ENCODE measurements at regions not wholly inside any gene's neighbourhood (a gene's known extent, or its start where the extent isn't known, plus 50 kb on each side); places are given as distances from the start of the nearest gene placed in this dataset.

- no peak overlapping the region for H3K4me2 ChIP-seq
- H3K9me2 ChIP-seq (replicated peaks; ENCODE audit: insufficient read depth), result no peaks in the 10 kb centered on the region
- TF ChIP-seq CTCF (IDR thresholded peaks at IDR 0.05; ENCODE audit: poor library complexity) (no peak), EZH2phosphoT487 (IDR thresholded peaks at IDR 0.05; ENCODE audit: low read depth, severe bottlenecking, unreplicated experiment) (no peak), EZH2 (IDR thresholded peaks at IDR 0.05; ENCODE audit: borderline replicate concordance) (no peak)
- H3K4me3 ChIP-seq, result no peak overlapping the region
- H4K20me1 ChIP-seq (ENCODE audit: insufficient read depth, poor library complexity, severe bottlenecking), result no peaks in the 10 kb centered on the region
- no peak overlapping the region for H2AFZ ChIP-seq
- H3K79me2 ChIP-seq, result no peaks in the 10 kb centered on the region
- no peak for DNase-seq (ENCODE audit: low spot score)
- H3K36me3 ChIP-seq (replicated peaks; ENCODE audit: insufficient read depth, low read depth), result no peaks in the 10 kb centered on the region
- H3K27ac ChIP-seq, result no peak overlapping the region
- H3K27me3 ChIP-seq, result no peaks in the 10 kb centered on the region
- no peaks in the 10 kb centered on the region for H3K4me1 ChIP-seq (ENCODE audit: insufficient read depth)
- H3K9me3 ChIP-seq (ENCODE audit: low read depth), result no peaks in the 10 kb centered on the region
- 95% methylated on average over 1 of the region's 1 CpG for WGBS (ENCODE audit: low lambda C conversion rate, missing lambda C conversion rate)
Observed at GRCh38 chr13:105070452-105070851, 1465.0 kb downstream of the EFNB2 start.

GRCh38 chr13:105069106-105069505, 1466.4 kb downstream of the EFNB2 start:
- H3K27ac ChIP-seq, result no peak overlapping the region
- TF ChIP-seq CTCF (IDR thresholded peaks at IDR 0.05; ENCODE audit: poor library complexity), result no peak
- no peak for TF ChIP-seq EZH2phosphoT487 (IDR thresholded peaks at IDR 0.05; ENCODE audit: low read depth, severe bottlenecking, unreplicated experiment)
- TF ChIP-seq EZH2 (IDR thresholded peaks at IDR 0.05; ENCODE audit: borderline replicate concordance), result no peak
- no peak overlapping the region for H3K4me3 ChIP-seq
- H3K9me2 ChIP-seq (replicated peaks; ENCODE audit: insufficient read depth), result no peaks in the 10 kb centered on the region
- H3K4me2 ChIP-seq, result no peak overlapping the region
- no peaks in the 10 kb centered on the region for H3K4me1 ChIP-seq (ENCODE audit: insufficient read depth)
- H2AFZ ChIP-seq, result no peak overlapping the region
- no peaks in the 10 kb centered on the region for H3K27me3 ChIP-seq
- H3K9me3 ChIP-seq (ENCODE audit: low read depth), result no peaks in the 10 kb centered on the region
- no peak for DNase-seq (ENCODE audit: low spot score)
- H3K36me3 ChIP-seq (replicated peaks; ENCODE audit: insufficient read depth, low read depth), result no peaks in the 10 kb centered on the region
- H4K20me1 ChIP-seq (ENCODE audit: insufficient read depth, poor library complexity, severe bottlenecking), result no peaks in the 10 kb centered on the region
- H3K79me2 ChIP-seq, result no peaks in the 10 kb centered on the region

- Histone ChIP-seq H3K4me3 (no peak overlapping the region), H2AFZ (no peak overlapping the region), H3K79me2 (no peaks in the 10 kb centered on the region), H3K4me1 (ENCODE audit: insufficient read depth) (no peaks in the 10 kb centered on the region), H3K27ac (no peak overlapping the region), H3K4me2 (no peak overlapping the region), H3K9me2 (replicated peaks; ENCODE audit: insufficient read depth) (no peaks in the 10 kb centered on the region), H3K27me3 (no peaks in the 10 kb centered on the region), H3K36me3 (replicated peaks; ENCODE audit: insufficient read depth, low read depth) (no peaks in the 10 kb centered on the region), H3K9me3 (ENCODE audit: low read depth) (no peaks in the 10 kb centered on the region), H4K20me1 (ENCODE audit: insufficient read depth, poor library complexity, severe bottlenecking) (no peaks in the 10 kb centered on the region)
- 90% methylated on average over 5 of the region's 5 CpGs for WGBS (ENCODE audit: low lambda C conversion rate, missing lambda C conversion rate)
- TF ChIP-seq EZH2 (IDR thresholded peaks at IDR 0.05; ENCODE audit: borderline replicate concordance) (no peak), CTCF (IDR thresholded peaks at IDR 0.05; ENCODE audit: poor library complexity) (no peak), EZH2phosphoT487 (IDR thresholded peaks at IDR 0.05; ENCODE audit: low read depth, severe bottlenecking, unreplicated experiment) (no peak)
- no peak for DNase-seq (ENCODE audit: low spot score)
Observed at GRCh38 chr13:105063676-105064075, 1471.8 kb downstream of the EFNB2 start.

GRCh38 chr13:105059786-105060185, 1475.7 kb downstream of the EFNB2 start:
- Histone ChIP-seq H3K27ac (no peak overlapping the region), H3K4me2 (no peak overlapping the region), H3K4me3 (no peak overlapping the region), H3K9me2 (replicated peaks; ENCODE audit: insufficient read depth) (no peaks in the 10 kb centered on the region), H2AFZ (no peak overlapping the region), H3K4me1 (ENCODE audit: insufficient read depth) (no peaks in the 10 kb centered on the region), H3K79me2 (no peaks in the 10 kb centered on the region), H4K20me1 (ENCODE audit: insufficient read depth, poor library complexity, severe bottlenecking) (no peaks in the 10 kb centered on the region), H3K9me3 (ENCODE audit: low read depth) (no peaks in the 10 kb centered on the region), H3K27me3 (no peaks in the 10 kb centered on the region), H3K36me3 (replicated peaks; ENCODE audit: insufficient read depth, low read depth) (no peaks in the 10 kb centered on the region)
- DNase-seq (ENCODE audit: low spot score), result no peak
- TF ChIP-seq EZH2phosphoT487 (IDR thresholded peaks at IDR 0.05; ENCODE audit: low read depth, severe bottlenecking, unreplicated experiment), result no peak
- TF ChIP-seq EZH2 (IDR thresholded peaks at IDR 0.05; ENCODE audit: borderline replicate concordance), result no peak
- no peak for TF ChIP-seq CTCF (IDR thresholded peaks at IDR 0.05; ENCODE audit: poor library complexity)
- WGBS (ENCODE audit: low lambda C conversion rate, missing lambda C conversion rate), result 83% methylated on average over 7 of the region's 7 CpGs

All from hepatocyte (in vitro differentiated cells).